Adrenal gland (tissue), 5 donors: ENCODE measurements at regions not wholly inside any gene's neighbourhood (a gene's known extent, or its start where the extent isn't known, plus 50 kb on each side); places are given as distances from the start of the nearest gene placed in this dataset.

ENCODE experiments used
- POLR2A ChIP-seq, 2 donors: fragments of 450-650 bp; IDR thresholded peaks; one replicate each; pipeline ENCODE4 v1.6.1; 2017; ENCODE audit warnings: antibody characterized with exemption in 2 of 2, mild to moderate bottlenecking in 2 of 2, moderate library complexity in 1 of 2
- TF ChIP-seq, protein P1 (sequence below), 6 experiments: fragments of 450-650 bp in 4 of 6; fragments of 200-600 bp in 2 of 6; sonication (generic) in 1 of 6; IDR thresholded peaks; 1 replicate in 5 of 6; 2 replicates in 1 of 6; pipeline versions ENCODE4 v1.5.1 to v1.8.0; 2016 to 2021; ENCODE audit warnings: antibody characterized with exemption in 6 of 6, mild to moderate bottlenecking in 2 of 6, moderate library complexity in 1 of 6
- donor health status: DM: no; HTN: no; CAD: no.

DNA sequence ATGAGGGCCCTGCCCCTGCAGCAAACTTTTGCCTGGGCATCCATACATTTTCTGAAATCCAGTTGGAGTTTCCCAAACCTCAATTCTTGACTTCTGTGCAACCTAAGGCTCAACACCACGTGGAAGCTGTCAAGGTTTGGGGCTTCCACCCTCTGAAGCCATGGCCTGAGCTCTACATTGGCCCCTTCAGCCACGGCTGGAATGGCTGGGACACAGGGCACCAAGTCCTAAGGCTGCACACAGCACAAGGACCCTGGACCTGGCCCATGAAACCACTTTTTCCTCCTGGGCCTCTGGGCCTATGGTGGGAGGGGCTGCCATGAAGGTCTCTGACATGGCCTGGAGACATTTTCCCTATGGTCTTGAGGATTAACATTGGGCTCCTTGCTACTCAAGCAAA is 266.3 kb downstream of the LRIG3 start:
- no peak for TF ChIP-seq POLR2A (IDR thresholded peaks at IDR 0.05)
- TF ChIP-seq, protein P1, sequence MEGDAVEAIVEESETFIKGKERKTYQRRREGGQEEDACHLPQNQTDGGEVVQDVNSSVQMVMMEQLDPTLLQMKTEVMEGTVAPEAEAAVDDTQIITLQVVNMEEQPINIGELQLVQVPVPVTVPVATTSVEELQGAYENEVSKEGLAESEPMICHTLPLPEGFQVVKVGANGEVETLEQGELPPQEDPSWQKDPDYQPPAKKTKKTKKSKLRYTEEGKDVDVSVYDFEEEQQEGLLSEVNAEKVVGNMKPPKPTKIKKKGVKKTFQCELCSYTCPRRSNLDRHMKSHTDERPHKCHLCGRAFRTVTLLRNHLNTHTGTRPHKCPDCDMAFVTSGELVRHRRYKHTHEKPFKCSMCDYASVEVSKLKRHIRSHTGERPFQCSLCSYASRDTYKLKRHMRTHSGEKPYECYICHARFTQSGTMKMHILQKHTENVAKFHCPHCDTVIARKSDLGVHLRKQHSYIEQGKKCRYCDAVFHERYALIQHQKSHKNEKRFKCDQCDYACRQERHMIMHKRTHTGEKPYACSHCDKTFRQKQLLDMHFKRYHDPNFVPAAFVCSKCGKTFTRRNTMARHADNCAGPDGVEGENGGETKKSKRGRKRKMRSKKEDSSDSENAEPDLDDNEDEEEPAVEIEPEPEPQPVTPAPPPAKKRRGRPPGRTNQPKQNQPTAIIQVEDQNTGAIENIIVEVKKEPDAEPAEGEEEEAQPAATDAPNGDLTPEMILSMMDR (IDR thresholded peaks at IDR 0.05): no peak
